ENCODE measurements at regions not wholly inside any gene's neighbourhood (a gene's known extent, or its start where the extent isn't known, plus 50 kb on each side); places are given as distances from the start of the nearest gene placed in this dataset.

DNA sequence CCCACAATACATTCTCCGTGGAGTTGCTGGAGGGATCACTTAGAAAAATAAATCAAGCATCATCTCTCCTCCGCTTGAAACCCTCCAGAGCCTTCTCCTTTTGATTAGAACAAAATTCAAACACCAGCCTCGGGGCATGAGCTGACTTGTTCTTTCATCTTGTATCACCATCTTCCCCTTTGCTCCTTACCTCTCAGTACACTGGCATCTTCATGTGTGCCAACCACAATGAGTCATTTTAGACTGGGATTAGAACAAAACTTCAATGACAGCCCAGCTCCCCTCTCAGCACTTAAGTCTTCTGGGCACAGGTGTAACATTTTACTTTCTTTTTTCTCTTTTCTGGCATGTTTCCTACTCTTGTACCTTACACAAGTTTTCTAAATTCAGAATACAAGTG lies 1159.2 kb upstream of the TMEM132C start:
- H3K36me3 ChIP-seq (ENCODE audit: low read depth): no peaks in the 10 kb centered on the region
- ATAC-seq (ENCODE audit: low read depth): peak; percentile 99

DNA sequence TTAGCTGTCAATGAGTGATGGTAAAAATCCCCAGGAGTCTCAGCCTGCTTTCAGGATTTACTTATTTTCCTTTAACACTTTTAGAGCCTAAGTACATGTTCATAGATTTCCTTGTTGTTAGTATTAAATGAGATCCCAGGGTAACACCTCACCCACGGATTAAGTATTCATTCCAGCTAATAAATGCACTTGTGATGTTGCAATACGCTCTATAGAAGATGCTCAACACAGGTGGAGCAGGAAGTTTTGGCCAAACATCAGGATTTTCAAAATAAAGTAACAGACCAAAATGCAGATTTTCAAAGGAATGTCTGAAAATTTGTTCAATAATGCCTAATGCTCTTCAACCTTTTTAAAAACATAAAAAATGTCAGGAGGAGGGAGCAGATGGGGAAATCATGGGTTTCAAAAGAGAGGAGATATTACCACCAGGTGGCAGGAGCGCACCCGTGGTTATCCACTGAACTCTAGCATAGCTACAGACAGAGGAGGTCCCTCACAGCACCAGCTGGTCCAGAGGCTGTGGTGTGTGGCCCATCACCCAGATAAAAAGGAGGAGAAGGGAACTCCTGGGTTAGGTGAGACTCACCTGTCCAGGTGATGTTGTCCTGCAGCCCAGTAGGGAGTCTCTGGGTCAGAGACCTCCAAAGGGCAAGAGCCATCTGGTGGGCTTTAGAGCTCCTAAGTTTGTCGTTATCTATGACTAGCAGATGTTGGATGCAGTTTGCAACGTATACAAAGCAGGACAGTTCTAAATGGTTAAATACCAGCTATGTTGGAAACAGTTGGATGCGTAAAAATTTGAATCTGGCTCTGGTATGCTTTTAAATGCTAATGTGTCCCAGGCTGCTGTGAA lies 1158.4 kb upstream of the TMEM132C start:
- Histone ChIP-seq H3K27me3 (ENCODE audit: insufficient read depth, poor library complexity, severe bottlenecking) (no peaks in the 10 kb centered on the region), H3K27ac (ENCODE audit: poor library complexity, severe bottlenecking) (no peak overlapping the region), H3K36me3 (ENCODE audit: low read depth) (no peaks in the 10 kb centered on the region), H3K4me1 (ENCODE audit: insufficient read depth, poor library complexity, severe bottlenecking) (peaks cover 18% of the 10 kb centered on the region), H3K4me3 (ENCODE audit: severe bottlenecking) (no peak overlapping the region), H3K9me3 (ENCODE audit: severe bottlenecking) (no peaks in the 10 kb centered on the region)
- DNase-seq (ENCODE audit: low spot score): no peak
- TF ChIP-seq, protein P1, sequence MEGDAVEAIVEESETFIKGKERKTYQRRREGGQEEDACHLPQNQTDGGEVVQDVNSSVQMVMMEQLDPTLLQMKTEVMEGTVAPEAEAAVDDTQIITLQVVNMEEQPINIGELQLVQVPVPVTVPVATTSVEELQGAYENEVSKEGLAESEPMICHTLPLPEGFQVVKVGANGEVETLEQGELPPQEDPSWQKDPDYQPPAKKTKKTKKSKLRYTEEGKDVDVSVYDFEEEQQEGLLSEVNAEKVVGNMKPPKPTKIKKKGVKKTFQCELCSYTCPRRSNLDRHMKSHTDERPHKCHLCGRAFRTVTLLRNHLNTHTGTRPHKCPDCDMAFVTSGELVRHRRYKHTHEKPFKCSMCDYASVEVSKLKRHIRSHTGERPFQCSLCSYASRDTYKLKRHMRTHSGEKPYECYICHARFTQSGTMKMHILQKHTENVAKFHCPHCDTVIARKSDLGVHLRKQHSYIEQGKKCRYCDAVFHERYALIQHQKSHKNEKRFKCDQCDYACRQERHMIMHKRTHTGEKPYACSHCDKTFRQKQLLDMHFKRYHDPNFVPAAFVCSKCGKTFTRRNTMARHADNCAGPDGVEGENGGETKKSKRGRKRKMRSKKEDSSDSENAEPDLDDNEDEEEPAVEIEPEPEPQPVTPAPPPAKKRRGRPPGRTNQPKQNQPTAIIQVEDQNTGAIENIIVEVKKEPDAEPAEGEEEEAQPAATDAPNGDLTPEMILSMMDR (IDR thresholded peaks at IDR 0.05; ENCODE audit: poor library complexity, severe bottlenecking): peak; percentile 89
- peak; percentile 70 for ATAC-seq (ENCODE audit: low read depth)

More for the DNA sequence above, 1159.2 kb upstream of the TMEM132C start:
- peaks cover 18% of the 10 kb centered on the region for H3K4me1 ChIP-seq (ENCODE audit: insufficient read depth, poor library complexity, severe bottlenecking)
- no peak overlapping the region for H3K4me3 ChIP-seq (ENCODE audit: severe bottlenecking)
- H3K27me3 ChIP-seq (ENCODE audit: insufficient read depth, poor library complexity, severe bottlenecking): no peaks in the 10 kb centered on the region
- TF ChIP-seq, protein P1 (IDR thresholded peaks at IDR 0.05; ENCODE audit: poor library complexity, severe bottlenecking): no peak
- H3K9me3 ChIP-seq (ENCODE audit: severe bottlenecking): no peaks in the 10 kb centered on the region
- H3K27ac ChIP-seq (ENCODE audit: poor library complexity, severe bottlenecking): no peak overlapping the region
- peak; percentile 76 for DNase-seq (ENCODE audit: low spot score)

DNA sequence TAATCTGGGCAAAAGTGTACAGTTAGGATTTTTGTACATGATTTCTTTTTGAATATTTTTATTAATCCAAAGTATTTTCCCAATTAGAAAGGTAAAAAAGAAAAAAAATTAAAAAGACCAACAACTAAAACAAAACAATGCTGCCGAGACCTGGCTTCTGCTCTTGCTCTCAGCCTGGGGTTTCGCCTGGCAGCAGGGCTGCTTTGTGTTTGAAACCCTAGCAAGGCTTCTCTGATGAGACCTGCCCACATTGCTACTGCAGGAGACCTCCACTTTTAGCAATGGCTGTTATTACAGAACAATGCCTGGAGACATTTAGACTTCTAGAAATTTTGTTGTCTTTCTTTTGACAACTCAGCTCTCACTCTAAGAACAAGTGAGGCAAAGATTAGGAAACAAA lies 1153.0 kb upstream of the TMEM132C start:
- no peaks in the 10 kb centered on the region for H3K4me1 ChIP-seq (ENCODE audit: insufficient read depth, poor library complexity, severe bottlenecking)
- ATAC-seq (ENCODE audit: low read depth) (no peak), DNase-seq (ENCODE audit: low spot score) (no peak)
- TF ChIP-seq, protein P1 (IDR thresholded peaks at IDR 0.05; ENCODE audit: poor library complexity, severe bottlenecking): no peak
- H3K4me3 ChIP-seq (ENCODE audit: severe bottlenecking): no peak overlapping the region
- H3K27ac ChIP-seq (ENCODE audit: poor library complexity, severe bottlenecking): no peak overlapping the region
- H3K36me3 ChIP-seq (ENCODE audit: low read depth): no peaks in the 10 kb centered on the region
- no peaks in the 10 kb centered on the region for H3K9me3 ChIP-seq (ENCODE audit: severe bottlenecking)
- no peaks in the 10 kb centered on the region for H3K27me3 ChIP-seq (ENCODE audit: insufficient read depth, poor library complexity, severe bottlenecking)

DNA sequence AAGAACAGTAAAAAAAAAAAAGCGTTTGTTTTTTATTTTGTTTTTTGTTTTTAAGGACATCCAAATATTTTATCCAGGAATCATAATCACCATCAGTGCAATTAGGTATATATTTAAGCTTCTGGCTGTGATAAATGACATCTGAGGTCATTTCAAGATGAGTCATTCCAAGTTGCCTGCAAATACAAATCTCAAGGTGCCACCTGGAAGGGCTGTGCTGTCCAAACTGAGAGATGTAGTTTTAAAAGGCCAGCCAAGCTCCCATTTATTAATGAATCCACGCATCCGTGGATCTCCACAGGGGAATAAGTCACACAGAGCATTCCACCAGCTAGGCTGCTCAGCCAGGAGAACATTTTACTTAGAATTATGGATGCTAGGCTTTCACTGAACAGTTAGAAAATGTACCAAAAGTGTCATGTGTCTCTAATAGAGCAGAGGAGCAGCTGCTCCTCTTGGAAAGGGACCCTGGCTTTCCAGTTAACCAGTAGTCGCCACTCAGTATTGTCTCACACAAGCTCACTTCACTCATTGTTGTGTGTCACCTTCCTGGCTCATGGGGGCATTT lies 1151.4 kb upstream of the TMEM132C start:
- H3K36me3 ChIP-seq (ENCODE audit: low read depth): no peaks in the 10 kb centered on the region
- H3K4me3 ChIP-seq (ENCODE audit: severe bottlenecking): no peak overlapping the region
- TF ChIP-seq, protein P1 (IDR thresholded peaks at IDR 0.05; ENCODE audit: poor library complexity, severe bottlenecking): no peak
- H3K27me3 ChIP-seq (ENCODE audit: insufficient read depth, poor library complexity, severe bottlenecking): no peaks in the 10 kb centered on the region
- no peaks in the 10 kb centered on the region for H3K9me3 ChIP-seq (ENCODE audit: severe bottlenecking)
- no peaks in the 10 kb centered on the region for H3K4me1 ChIP-seq (ENCODE audit: insufficient read depth, poor library complexity, severe bottlenecking)
- H3K27ac ChIP-seq (ENCODE audit: poor library complexity, severe bottlenecking): no peak overlapping the region
- ATAC-seq (ENCODE audit: low read depth) (no peak), DNase-seq (ENCODE audit: low spot score) (no peak)

DNA sequence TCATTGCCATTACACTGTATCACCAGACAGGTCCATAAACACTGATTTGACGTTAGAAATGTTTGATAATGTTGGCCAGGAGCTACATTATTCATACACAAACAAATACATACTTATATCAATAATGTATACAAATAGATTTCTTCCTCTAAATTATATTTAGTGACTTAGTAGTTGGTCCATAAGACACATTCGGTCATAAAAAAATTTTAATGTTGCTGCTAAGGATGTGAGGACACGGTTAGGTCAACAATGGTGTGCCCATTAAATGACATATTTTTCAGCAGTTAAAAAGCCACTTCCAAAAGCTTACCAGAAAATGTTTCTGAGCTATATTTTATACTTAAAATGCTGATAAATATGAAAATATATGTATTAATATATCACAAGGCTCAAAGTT lies 1148.7 kb upstream of the TMEM132C start:
- ATAC-seq (ENCODE audit: low read depth) (no peak), DNase-seq (ENCODE audit: low spot score) (no peak)
- H3K36me3 ChIP-seq (ENCODE audit: low read depth): no peaks in the 10 kb centered on the region
- TF ChIP-seq, protein P1 (IDR thresholded peaks at IDR 0.05; ENCODE audit: poor library complexity, severe bottlenecking): no peak
- no peak overlapping the region for H3K4me3 ChIP-seq (ENCODE audit: severe bottlenecking)
- no peaks in the 10 kb centered on the region for H3K4me1 ChIP-seq (ENCODE audit: insufficient read depth, poor library complexity, severe bottlenecking)
- no peak overlapping the region for H3K27ac ChIP-seq (ENCODE audit: poor library complexity, severe bottlenecking)
- H3K27me3 ChIP-seq (ENCODE audit: insufficient read depth, poor library complexity, severe bottlenecking): no peaks in the 10 kb centered on the region
- H3K9me3 ChIP-seq (ENCODE audit: severe bottlenecking): no peaks in the 10 kb centered on the region
